Astrocyte of the spinal cord (primary cell): ENCODE measurements at regions not wholly inside any gene's neighbourhood (a gene's known extent, or its start where the extent isn't known, plus 50 kb on each side); places are given as distances from the start of the nearest gene placed in this dataset.

Experiments
- DNase-seq: peaks from one replicate; pipeline ENCODE4 v3.0.0; 2011; ENCODE audit warnings: low read depth, low spot score
- H3K4me3 ChIP-seq: 2 replicates; pipeline ENCODE4 v1.5.1; 2011; ENCODE audit warnings: low read depth, mild to moderate bottlenecking, low read length, moderate library complexity
- CTCF ChIP-seq: IDR thresholded peaks from 2 replicates; pipeline ENCODE4 v1.5.1; 2012; ENCODE audit warnings: low read depth, mild to moderate bottlenecking, low read length, inconsistent platforms
- in situ Hi-C: cut with HindIII; loops from 2 replicates; pipeline ENCODE4 v1.10.0; 2017; ENCODE audit warnings: low sequenced_read_pairs

- no peak overlapping the region for H3K4me3 ChIP-seq
- peak; percentile 14 for DNase-seq
- in situ Hi-C loops = no loop called here
- TF ChIP-seq CTCF = no peak
Observed at GRCh38 chr12:58204071-58204470, 262.7 kb downstream of the ATP23 start.

GRCh38 chr12:58206876-58207275, 265.5 kb downstream of the ATP23 start:
- no peak overlapping the region for H3K4me3 ChIP-seq
- TF ChIP-seq CTCF = no peak
- no peak for DNase-seq
- in situ Hi-C loops = no loop called here

- H3K4me3 ChIP-seq = no peak overlapping the region
- TF ChIP-seq CTCF = no peak
- no peak for DNase-seq
- in situ Hi-C loops = no loop called here
Observed at GRCh38 chr12:58211211-58211610, 269.8 kb downstream of the ATP23 start.

- in situ Hi-C loops = no loop called here
- no peak overlapping the region for H3K4me3 ChIP-seq
- no peak for DNase-seq
- no peak for TF ChIP-seq CTCF
Observed at GRCh38 chr12:58217130-58217529, 275.8 kb downstream of the ATP23 start.

- no peak for TF ChIP-seq CTCF
- H3K4me3 ChIP-seq = no peak overlapping the region
- in situ Hi-C loops = no loop called here
- DNase-seq = no peak
Observed at GRCh38 chr12:58224536-58225105, 283.3 kb downstream of the ATP23 start.

- DNase-seq = no peak
- TF ChIP-seq CTCF = no peak
- H3K4me3 ChIP-seq = no peak overlapping the region
- in situ Hi-C loops = no loop called here
Observed at GRCh38 chr12:58225203-58225877, 284.0 kb downstream of the ATP23 start.
